HUES48 (cell line): ENCODE measurements at regions not wholly inside any gene's neighbourhood (a gene's known extent, or its start where the extent isn't known, plus 50 kb on each side); places are given as distances from the start of the nearest gene placed in this dataset.
A peak's percentile ranks its signal among the peaks of the same experiment; 100 is the strongest.

ENCODE experiments used
- H3K27ac ChIP-seq: one replicate; pipeline ENCODE4 v1.7.0; 2013; ENCODE audit warnings: low read depth, low read length, inconsistent platforms
- H3K27me3 ChIP-seq: 2 replicates; pipeline ENCODE4 v1.6.1; 2013; ENCODE audit warnings: mild to moderate bottlenecking, low read length; ENCODE audit not compliant: control insufficient read depth, insufficient read depth
- H3K36me3 ChIP-seq: 2 replicates; pipeline ENCODE4 v1.6.1; 2013; ENCODE audit warnings: low read length; ENCODE audit not compliant: control insufficient read depth, insufficient read depth
- H3K4me1 ChIP-seq: 2 replicates; pipeline ENCODE4 v1.6.1; 2013; ENCODE audit warnings: mild to moderate bottlenecking, low read length; ENCODE audit not compliant: control insufficient read depth, insufficient read depth
- H3K4me3 ChIP-seq: 2 replicates; pipeline ENCODE4 v1.5.1; 2013; ENCODE audit warnings: mild to moderate bottlenecking, low read depth, low read length
- H3K9ac ChIP-seq: 2 replicates; pipeline ENCODE4 v1.6.1; 2013; ENCODE audit warnings: mild to moderate bottlenecking, low read depth, low read length, moderate library complexity
- H3K9me3 ChIP-seq: 2 replicates; pipeline ENCODE4 v1.6.1; 2013; ENCODE audit warnings: low read length; ENCODE audit not compliant: control insufficient read depth, insufficient read depth

DNA sequence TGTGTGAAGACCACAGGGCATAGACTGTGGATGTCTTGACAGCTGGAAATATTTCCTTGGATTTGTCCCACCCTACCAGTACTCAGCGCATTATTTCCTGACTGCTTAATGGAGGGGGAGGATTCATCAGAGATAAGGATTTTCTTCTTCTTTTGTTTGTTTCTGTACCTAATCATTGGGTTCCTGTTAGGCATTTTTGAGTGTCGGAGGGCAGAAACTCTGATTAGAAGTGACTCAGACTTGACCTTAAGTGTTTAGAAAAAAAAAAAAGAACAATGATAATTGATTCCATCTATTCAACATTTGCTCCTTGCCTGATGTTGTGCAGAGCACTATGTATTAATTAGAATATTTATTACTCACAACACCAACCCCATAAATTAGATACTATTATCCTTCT is 78.5 kb upstream of the SYNPR start:
- Histone ChIP-seq H3K36me3 (no peaks in the 10 kb centered on the region), H3K4me1 (no peaks in the 10 kb centered on the region), H3K27ac (no peak overlapping the region), H3K27me3 (no peaks in the 10 kb centered on the region), H3K4me3 (no peak overlapping the region), H3K9me3 (no peaks in the 10 kb centered on the region), H3K9ac (no peak overlapping the region)

DNA sequence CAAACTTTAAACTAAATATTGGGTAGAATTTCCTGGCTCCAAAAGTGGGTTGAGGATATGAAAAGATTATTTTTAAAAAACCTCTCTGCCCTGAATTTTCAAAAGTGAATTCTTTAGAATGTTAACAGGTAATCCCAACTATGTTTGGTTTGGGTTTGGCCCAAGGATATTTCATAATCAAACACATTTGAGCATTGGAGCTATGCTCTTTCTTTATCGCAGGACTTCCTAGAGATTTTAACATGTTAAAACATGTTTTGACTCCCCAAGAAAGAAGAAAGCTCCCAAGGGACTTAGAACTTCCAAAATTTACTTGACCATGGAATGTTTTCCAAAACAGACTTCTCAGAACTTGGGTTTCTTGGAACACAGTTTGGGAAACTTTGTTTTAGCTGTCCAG is 75.6 kb upstream of the SYNPR start:
- H3K9me3 ChIP-seq: no peaks in the 10 kb centered on the region
- no peaks in the 10 kb centered on the region for H3K4me1 ChIP-seq
- H3K9ac ChIP-seq: no peak overlapping the region
- H3K4me3 ChIP-seq: no peak overlapping the region
- no peaks in the 10 kb centered on the region for H3K27me3 ChIP-seq
- H3K27ac ChIP-seq: no peak overlapping the region
- H3K36me3 ChIP-seq: no peaks in the 10 kb centered on the region

DNA sequence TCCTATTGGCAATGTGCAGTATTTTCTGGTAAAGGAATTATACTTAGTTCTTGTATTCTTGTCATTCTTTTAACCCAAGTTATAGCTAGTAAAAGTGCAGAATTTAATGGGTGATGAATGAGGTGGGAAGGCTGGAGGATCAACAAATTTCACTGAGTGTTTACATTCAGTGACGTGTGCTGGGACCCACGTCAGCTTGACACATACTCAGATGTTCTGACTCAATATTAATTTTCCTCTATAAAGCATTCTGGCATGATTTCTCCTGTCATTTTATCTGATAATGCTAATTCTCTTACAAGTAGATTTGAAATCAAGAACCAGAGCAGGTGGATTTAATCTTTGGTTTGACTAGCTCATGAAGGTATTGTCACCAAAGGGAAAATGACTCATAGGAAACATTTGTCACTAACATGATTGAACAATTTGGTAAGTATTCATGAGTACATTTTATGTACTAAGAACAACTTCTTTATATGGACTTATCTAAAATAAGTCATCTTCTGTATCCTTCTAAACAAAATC is 71.0 kb upstream of the SYNPR start:
- H3K9ac ChIP-seq: no peak overlapping the region
- H3K4me1 ChIP-seq: peaks cover 11% of the 10 kb centered on the region
- H3K9me3 ChIP-seq: no peaks in the 10 kb centered on the region
- no peaks in the 10 kb centered on the region for H3K36me3 ChIP-seq
- no peak overlapping the region for H3K27ac ChIP-seq
- no peaks in the 10 kb centered on the region; the same call in 1 of the 2 replicates for H3K27me3 ChIP-seq
- no peak overlapping the region for H3K4me3 ChIP-seq

DNA sequence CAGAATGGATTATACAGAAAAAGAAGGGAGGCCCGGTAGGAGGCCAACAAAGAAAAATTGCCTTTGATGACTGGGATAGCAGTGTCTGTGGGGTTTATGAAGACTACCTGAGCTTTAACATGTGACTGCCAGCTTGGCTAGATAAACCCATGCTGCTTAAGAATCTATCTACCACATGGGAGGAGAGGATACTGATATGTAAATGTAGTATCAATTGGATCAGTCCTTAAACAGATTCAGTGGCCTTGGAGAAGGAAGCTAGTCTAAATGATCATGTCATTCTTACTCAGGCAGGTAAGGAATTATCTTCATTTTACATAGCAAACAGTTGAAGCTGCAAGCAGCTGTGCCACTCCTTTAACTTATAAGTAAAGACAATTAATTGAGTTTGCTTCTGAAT is 50.0 kb upstream of the SYNPR start:
- no peaks in the 10 kb centered on the region for H3K9me3 ChIP-seq
- no peak overlapping the region for H3K9ac ChIP-seq
- H3K4me3 ChIP-seq: no peak overlapping the region
- H3K27me3 ChIP-seq: no peaks in the 10 kb centered on the region
- H3K4me1 ChIP-seq: peaks cover 16% of the 10 kb centered on the region
- H3K27ac ChIP-seq: peak overlapping the region; percentile 36
- no peaks in the 10 kb centered on the region for H3K36me3 ChIP-seq
